ENCODE measurements at regions not wholly inside any gene's neighbourhood (a gene's known extent, or its start where the extent isn't known, plus 50 kb on each side); places are given as distances from the start of the nearest gene placed in this dataset.

DNA sequence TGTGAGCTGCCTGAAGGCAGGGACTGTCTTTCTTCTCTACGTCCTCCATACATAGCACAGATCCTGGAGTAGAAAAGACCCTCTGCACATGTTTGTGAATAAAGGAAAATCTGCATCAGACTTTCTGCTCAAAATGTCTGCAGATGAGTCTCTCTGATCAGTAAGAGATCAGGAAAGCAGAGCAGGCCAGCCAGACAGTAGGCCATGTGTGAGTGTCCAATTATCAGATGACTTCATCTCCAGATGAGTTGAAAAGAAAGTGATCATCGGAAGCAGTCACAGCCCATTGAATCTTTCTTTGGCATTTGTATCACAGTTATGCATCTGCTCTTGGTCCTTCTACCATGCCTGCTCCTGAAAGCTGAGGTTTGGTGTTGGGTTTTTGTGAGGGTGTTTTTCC, 298.7 kb upstream of the NCAM1 start:
- TF ChIP-seq, protein P1, sequence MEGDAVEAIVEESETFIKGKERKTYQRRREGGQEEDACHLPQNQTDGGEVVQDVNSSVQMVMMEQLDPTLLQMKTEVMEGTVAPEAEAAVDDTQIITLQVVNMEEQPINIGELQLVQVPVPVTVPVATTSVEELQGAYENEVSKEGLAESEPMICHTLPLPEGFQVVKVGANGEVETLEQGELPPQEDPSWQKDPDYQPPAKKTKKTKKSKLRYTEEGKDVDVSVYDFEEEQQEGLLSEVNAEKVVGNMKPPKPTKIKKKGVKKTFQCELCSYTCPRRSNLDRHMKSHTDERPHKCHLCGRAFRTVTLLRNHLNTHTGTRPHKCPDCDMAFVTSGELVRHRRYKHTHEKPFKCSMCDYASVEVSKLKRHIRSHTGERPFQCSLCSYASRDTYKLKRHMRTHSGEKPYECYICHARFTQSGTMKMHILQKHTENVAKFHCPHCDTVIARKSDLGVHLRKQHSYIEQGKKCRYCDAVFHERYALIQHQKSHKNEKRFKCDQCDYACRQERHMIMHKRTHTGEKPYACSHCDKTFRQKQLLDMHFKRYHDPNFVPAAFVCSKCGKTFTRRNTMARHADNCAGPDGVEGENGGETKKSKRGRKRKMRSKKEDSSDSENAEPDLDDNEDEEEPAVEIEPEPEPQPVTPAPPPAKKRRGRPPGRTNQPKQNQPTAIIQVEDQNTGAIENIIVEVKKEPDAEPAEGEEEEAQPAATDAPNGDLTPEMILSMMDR (IDR thresholded peaks at IDR 0.05) = no peak
- TF ChIP-seq POLR2A (IDR thresholded peaks at IDR 0.05) = no peak
